ENCODE measurements at regions not wholly inside any gene's neighbourhood (a gene's known extent, or its start where the extent isn't known, plus 50 kb on each side); places are given as distances from the start of the nearest gene placed in this dataset.

GRCh38 chr14:27065886-27066285 is 468.1 kb upstream of the NOVA1 start:
- no peaks in the 10 kb centered on the region for H3K9me3 ChIP-seq
- no peak for TF ChIP-seq Cebpa-rat (IDR thresholded peaks at IDR 0.05)
- H3K4me1 ChIP-seq: no peaks in the 10 kb centered on the region
- no peak overlapping the region for H3K27ac ChIP-seq
- no peak overlapping the region for H3K9ac ChIP-seq
- H3K4me3 ChIP-seq: no peak overlapping the region
- no peaks in the 10 kb centered on the region for H3K36me3 ChIP-seq
- H3K4me2 ChIP-seq: no peak overlapping the region
- H4K20me1 ChIP-seq: no peaks in the 10 kb centered on the region
- H3K27me3 ChIP-seq: no peaks in the 10 kb centered on the region

GRCh38 chr14:27067961-27068360 is 470.1 kb upstream of the NOVA1 start:
- Histone ChIP-seq H3K4me1 (no peaks in the 10 kb centered on the region), H3K9me3 (no peaks in the 10 kb centered on the region), H3K9ac (no peak overlapping the region), H3K36me3 (no peaks in the 10 kb centered on the region), H3K4me3 (no peak overlapping the region), H3K27ac (no peak overlapping the region), H4K20me1 (no peaks in the 10 kb centered on the region), H3K4me2 (no peak overlapping the region), H3K27me3 (no peaks in the 10 kb centered on the region)
- no peak for TF ChIP-seq Cebpa-rat (IDR thresholded peaks at IDR 0.05)

- no peak for TF ChIP-seq Cebpa-rat (IDR thresholded peaks at IDR 0.05)
- Histone ChIP-seq H3K4me1 (no peaks in the 10 kb centered on the region), H3K4me3 (no peak overlapping the region), H3K9me3 (no peaks in the 10 kb centered on the region), H3K9ac (no peak overlapping the region), H3K36me3 (no peaks in the 10 kb centered on the region), H3K4me2 (no peak overlapping the region), H3K27ac (no peak overlapping the region), H3K27me3 (no peaks in the 10 kb centered on the region), H4K20me1 (no peaks in the 10 kb centered on the region)
Measured at GRCh38 chr14:27072589-27072988, 474.8 kb upstream of the NOVA1 start.

- Histone ChIP-seq H3K36me3 (no peaks in the 10 kb centered on the region), H3K9me3 (no peaks in the 10 kb centered on the region), H3K27me3 (no peaks in the 10 kb centered on the region), H3K4me2 (no peak overlapping the region), H3K9ac (no peak overlapping the region), H3K4me3 (no peak overlapping the region), H3K27ac (no peak overlapping the region), H3K4me1 (no peaks in the 10 kb centered on the region), H4K20me1 (no peaks in the 10 kb centered on the region)
- TF ChIP-seq Cebpa-rat (IDR thresholded peaks at IDR 0.05): no peak
Measured at GRCh38 chr14:27075503-27075902, 477.7 kb upstream of the NOVA1 start.

GRCh38 chr14:27077214-27077613 is 479.4 kb upstream of the NOVA1 start:
- Histone ChIP-seq H3K9me3 (no peaks in the 10 kb centered on the region), H3K4me3 (no peak overlapping the region), H3K27me3 (no peaks in the 10 kb centered on the region), H3K4me1 (no peaks in the 10 kb centered on the region), H3K9ac (no peak overlapping the region), H3K4me2 (no peak overlapping the region), H3K27ac (no peak overlapping the region), H4K20me1 (no peaks in the 10 kb centered on the region), H3K36me3 (no peaks in the 10 kb centered on the region)
- TF ChIP-seq Cebpa-rat (IDR thresholded peaks at IDR 0.05): no peak

GRCh38 chr14:27077710-27078109 is 479.9 kb upstream of the NOVA1 start:
- Histone ChIP-seq H4K20me1 (no peaks in the 10 kb centered on the region), H3K4me3 (no peak overlapping the region), H3K36me3 (no peaks in the 10 kb centered on the region), H3K4me1 (no peaks in the 10 kb centered on the region), H3K9ac (no peak overlapping the region), H3K27ac (no peak overlapping the region), H3K4me2 (no peak overlapping the region), H3K27me3 (no peaks in the 10 kb centered on the region), H3K9me3 (no peaks in the 10 kb centered on the region)
- no peak for TF ChIP-seq Cebpa-rat (IDR thresholded peaks at IDR 0.05)

GRCh38 chr14:27078191-27078590 is 480.4 kb upstream of the NOVA1 start:
- Histone ChIP-seq H3K27ac (no peak overlapping the region), H3K4me1 (no peaks in the 10 kb centered on the region), H3K4me3 (no peak overlapping the region), H3K9me3 (no peaks in the 10 kb centered on the region), H4K20me1 (no peaks in the 10 kb centered on the region), H3K27me3 (no peaks in the 10 kb centered on the region), H3K4me2 (no peak overlapping the region), H3K36me3 (no peaks in the 10 kb centered on the region), H3K9ac (no peak overlapping the region)
- TF ChIP-seq Cebpa-rat (IDR thresholded peaks at IDR 0.05): no peak

- Histone ChIP-seq H3K4me3 (no peak overlapping the region), H3K36me3 (no peaks in the 10 kb centered on the region), H4K20me1 (no peaks in the 10 kb centered on the region), H3K9ac (no peak overlapping the region), H3K27ac (no peak overlapping the region), H3K27me3 (no peaks in the 10 kb centered on the region), H3K4me2 (no peak overlapping the region), H3K4me1 (no peaks in the 10 kb centered on the region), H3K9me3 (no peaks in the 10 kb centered on the region)
- no peak for TF ChIP-seq Cebpa-rat (IDR thresholded peaks at IDR 0.05)
Measured at GRCh38 chr14:27079716-27080115, 481.9 kb upstream of the NOVA1 start.

GRCh38 chr14:27085500-27085899 is 487.7 kb upstream of the NOVA1 start:
- H3K9me3 ChIP-seq: no peaks in the 10 kb centered on the region
- H3K4me2 ChIP-seq: no peak overlapping the region
- no peaks in the 10 kb centered on the region for H4K20me1 ChIP-seq
- peaks cover 20% of the 10 kb centered on the region for H3K4me1 ChIP-seq
- no peak for TF ChIP-seq Cebpa-rat (IDR thresholded peaks at IDR 0.05)
- H3K9ac ChIP-seq: no peak overlapping the region
- H3K27ac ChIP-seq: no peak overlapping the region
- no peaks in the 10 kb centered on the region for H3K36me3 ChIP-seq
- no peak overlapping the region for H3K4me3 ChIP-seq
- no peaks in the 10 kb centered on the region for H3K27me3 ChIP-seq

GRCh38 chr14:27090716-27091115 is 492.9 kb upstream of the NOVA1 start:
- no peak overlapping the region for H3K9ac ChIP-seq
- H3K4me2 ChIP-seq: peak overlapping the region; percentile 37
- H3K4me1 ChIP-seq: peaks cover 29% of the 10 kb centered on the region
- no peak overlapping the region for H3K27ac ChIP-seq
- no peak for TF ChIP-seq Cebpa-rat (IDR thresholded peaks at IDR 0.05)
- no peaks in the 10 kb centered on the region for H3K9me3 ChIP-seq
- H3K36me3 ChIP-seq: no peaks in the 10 kb centered on the region
- no peaks in the 10 kb centered on the region for H4K20me1 ChIP-seq
- no peaks in the 10 kb centered on the region for H3K27me3 ChIP-seq
- H3K4me3 ChIP-seq: no peak overlapping the region

GRCh38 chr14:27091973-27092372 is 494.1 kb upstream of the NOVA1 start:
- no peak overlapping the region for H3K9ac ChIP-seq
- no peaks in the 10 kb centered on the region for H4K20me1 ChIP-seq
- H3K9me3 ChIP-seq: no peaks in the 10 kb centered on the region
- no peak for TF ChIP-seq Cebpa-rat (IDR thresholded peaks at IDR 0.05)
- no peaks in the 10 kb centered on the region for H3K27me3 ChIP-seq
- no peaks in the 10 kb centered on the region for H3K36me3 ChIP-seq
- H3K4me2 ChIP-seq: no peak overlapping the region
- H3K27ac ChIP-seq: no peak overlapping the region
- no peak overlapping the region for H3K4me3 ChIP-seq
- peaks cover 29% of the 10 kb centered on the region for H3K4me1 ChIP-seq
